ENCODE measurements at regions not wholly inside any gene's neighbourhood (a gene's known extent, or its start where the extent isn't known, plus 50 kb on each side); places are given as distances from the start of the nearest gene placed in this dataset.

GRCh38 chr17:77001487-77001886, 133.3 kb downstream of the MGAT5B start:
- Histone ChIP-seq H3K9me3 (no peaks in the 10 kb centered on the region), H3K4me1 (ENCODE audit: control insufficient read depth in 1 of 2, extremely low read depth in 1 of 2, insufficient read depth in 2 of 2, low read length in 2 of 2) (peaks cover 18 to 39% of the 10 kb centered on the region in 2 experiments), H3K27me3 (replicated peaks in 1 of 2; ENCODE audit: control insufficient read depth in 2 of 2, extremely low read depth in 1 of 2, insufficient read depth in 2 of 2, low read length in 1 of 2) (no peaks in the 10 kb centered on the region), H3K36me3 (ENCODE audit: control insufficient read depth in 2 of 2, extremely low read depth in 1 of 2, insufficient read depth in 1 of 2, low read length in 1 of 2) (no peaks in the 10 kb centered on the region), H3K27ac (ENCODE audit: low read length) (no peak overlapping the region), H3K4me3 (ENCODE audit: control insufficient read depth in 1 of 2, extremely low read depth in 1 of 2, low read length in 1 of 2) (no peak overlapping the region)
- Mint-ChIP-seq H3K4me3 (no peak overlapping the region), H3K36me3 (no peaks in the 10 kb centered on the region), H3K4me1 (peaks cover 26 to 36% (median 33%) of the 10 kb centered on the region in 3 donors), H3K9me3 (no peaks in the 10 kb centered on the region), H3K27me3 (no peaks in the 10 kb centered on the region), H3K27ac (peak overlapping the region in 1 of 2 donors; percentile 64)
- no peak for ATAC-seq (replicated peaks in 1 of 4)
- ChIA-PET CTCF (no interaction called here), POLR2A (no interaction called here)
- no peak for DNase-seq
- 100% methylated on average over 1 of the region's 7 CpGs for WGBS (ENCODE audit: insufficient coverage)

- Mint-ChIP-seq H3K36me3 (no peaks in the 10 kb centered on the region), H3K9me3 (no peaks in the 10 kb centered on the region), H3K4me3 (no peak overlapping the region), H3K27me3 (peaks cover 0 to 3% of the 10 kb centered on the region in 2 donors), H3K27ac (peak overlapping the region in 1 of 2 donors; percentile 66), H3K4me1 (peaks cover 18 to 27% (median 26%) of the 10 kb centered on the region in 3 donors)
- H3K9me3 ChIP-seq, result no peaks in the 10 kb centered on the region
- ChIA-PET POLR2A (no interaction called here), CTCF (no interaction called here)
- DNase-seq (no peak), ATAC-seq (replicated peaks in 1 of 4) (no peak)
- H3K27me3 ChIP-seq (replicated peaks in 1 of 2; ENCODE audit: control insufficient read depth in 2 of 2, extremely low read depth in 1 of 2, insufficient read depth in 2 of 2, low read length in 1 of 2), result peaks cover 0 to 4% of the 10 kb centered on the region in 2 experiments
- H3K36me3 ChIP-seq (ENCODE audit: control insufficient read depth in 2 of 2, extremely low read depth in 1 of 2, insufficient read depth in 1 of 2, low read length in 1 of 2), result no peaks in the 10 kb centered on the region
- peaks cover 14 to 31% of the 10 kb centered on the region in 2 experiments for H3K4me1 ChIP-seq (ENCODE audit: control insufficient read depth in 1 of 2, extremely low read depth in 1 of 2, insufficient read depth in 2 of 2, low read length in 2 of 2)
- no peak overlapping the region for H3K4me3 ChIP-seq (ENCODE audit: control insufficient read depth in 1 of 2, extremely low read depth in 1 of 2, low read length in 1 of 2)
- no peak overlapping the region for H3K27ac ChIP-seq (ENCODE audit: low read length)
- WGBS (ENCODE audit: insufficient coverage), result 98% methylated on average over 15 of the region's 23 CpGs
These were observed 134.2 kb downstream of the MGAT5B start for GRCh38 chr17:77002103-77003045.

GRCh38 chr17:77003699-77004098, 135.5 kb downstream of the MGAT5B start:
- Histone ChIP-seq H3K27me3 (replicated peaks in 1 of 2; ENCODE audit: control insufficient read depth in 2 of 2, extremely low read depth in 1 of 2, insufficient read depth in 2 of 2, low read length in 1 of 2) (peaks cover 0 to 7% of the 10 kb centered on the region in 2 experiments), H3K4me3 (ENCODE audit: control insufficient read depth in 1 of 2, extremely low read depth in 1 of 2, low read length in 1 of 2) (no peak overlapping the region), H3K27ac (ENCODE audit: low read length) (no peak overlapping the region), H3K4me1 (ENCODE audit: control insufficient read depth in 1 of 2, extremely low read depth in 1 of 2, insufficient read depth in 2 of 2, low read length in 2 of 2) (peaks cover 7 to 17% of the 10 kb centered on the region in 2 experiments), H3K36me3 (ENCODE audit: control insufficient read depth in 2 of 2, extremely low read depth in 1 of 2, insufficient read depth in 1 of 2, low read length in 1 of 2) (no peaks in the 10 kb centered on the region), H3K9me3 (no peaks in the 10 kb centered on the region)
- no peaks in the 10 kb centered on the region for H3K36me3 Mint-ChIP-seq
- WGBS (ENCODE audit: insufficient coverage), result no CpG with 5 or more reads among the region's 2 CpGs
- ATAC-seq (replicated peaks in 1 of 4) (no peak), DNase-seq (no peak)
- ChIA-PET POLR2A (interaction anchor here in 1 of 2 donors (0.5 kb wide), 1 partner anchor 1461 kb away, joined by 3 read pairs; no protein-coding TSS in a partner anchor), CTCF (interaction anchor here (0.7 kb wide), 3 partner anchors 66 to 509 kb away, joined by 3 to 4 read pairs (median 3); no protein-coding TSS in a partner anchor)
- no peak overlapping the region for H3K4me3 Mint-ChIP-seq
- no peak overlapping the region for H3K27ac Mint-ChIP-seq
- peaks cover 4 to 14% (median 13%) of the 10 kb centered on the region in 3 donors for H3K4me1 Mint-ChIP-seq
- peaks cover 3 to 7% of the 10 kb centered on the region in 2 donors for H3K27me3 Mint-ChIP-seq
- H3K9me3 Mint-ChIP-seq, result no peaks in the 10 kb centered on the region

GRCh38 chr17:77006971-77007649, 133.7 kb upstream of the SEC14L1 start:
- DNase-seq, result no peak
- Mint-ChIP-seq H3K27me3 (peaks cover 3 to 10% of the 10 kb centered on the region in 2 donors), H3K36me3 (no peaks in the 10 kb centered on the region), H3K4me3 (no peak overlapping the region), H3K27ac (no peak overlapping the region), H3K9me3 (peaks cover 0 to 5% (median 4%) of the 10 kb centered on the region in 3 donors), H3K4me1 (peaks cover 0 to 1% (median 0%) of the 10 kb centered on the region in 3 donors)
- ChIA-PET CTCF (interaction anchor here in 1 of 2 donors (0.6 kb wide), 1 partner anchor 29 kb away, joined by 4 read pairs; no protein-coding TSS in a partner anchor), POLR2A (interaction anchor here in 1 of 2 donors (0.6 kb wide), 1 partner anchor 160 kb away, joined by 4 read pairs; no protein-coding TSS in a partner anchor)
- H3K9me3 ChIP-seq, result no peaks in the 10 kb centered on the region
- H3K4me3 ChIP-seq (ENCODE audit: control insufficient read depth in 1 of 2, extremely low read depth in 1 of 2, low read length in 1 of 2), result no peak overlapping the region
- ATAC-seq (replicated peaks in 1 of 4), result no peak
- no peak overlapping the region for H3K27ac ChIP-seq (ENCODE audit: low read length)
- H3K36me3 ChIP-seq (ENCODE audit: control insufficient read depth in 2 of 2, extremely low read depth in 1 of 2, insufficient read depth in 1 of 2, low read length in 1 of 2), result no peaks in the 10 kb centered on the region
- no peaks in the 10 kb centered on the region for H3K4me1 ChIP-seq (ENCODE audit: control insufficient read depth in 1 of 2, extremely low read depth in 1 of 2, insufficient read depth in 2 of 2, low read length in 2 of 2)
- WGBS (ENCODE audit: insufficient coverage), result 86% methylated on average over 19 of the region's 20 CpGs
- H3K27me3 ChIP-seq (replicated peaks in 1 of 2; ENCODE audit: control insufficient read depth in 2 of 2, extremely low read depth in 1 of 2, insufficient read depth in 2 of 2, low read length in 1 of 2), result peaks cover 0 to 7% of the 10 kb centered on the region in 2 experiments

- WGBS (ENCODE audit: insufficient coverage), result no CpG with 5 or more reads among the region's 2 CpGs
- no peak overlapping the region for H3K4me3 Mint-ChIP-seq
- no peaks in the 10 kb centered on the region for H3K4me1 Mint-ChIP-seq
- DNase-seq (no peak), ATAC-seq (replicated peaks in 1 of 4) (no peak)
- POLR2A ChIA-PET, result no interaction called here
- no peak overlapping the region for H3K27ac Mint-ChIP-seq
- CTCF ChIA-PET, result no interaction called here
- Histone ChIP-seq H3K27me3 (replicated peaks in 1 of 2; ENCODE audit: control insufficient read depth in 2 of 2, extremely low read depth in 1 of 2, insufficient read depth in 2 of 2, low read length in 1 of 2) (peaks cover 0 to 7% of the 10 kb centered on the region in 2 experiments), H3K27ac (ENCODE audit: low read length) (no peak overlapping the region), H3K36me3 (ENCODE audit: control insufficient read depth in 2 of 2, extremely low read depth in 1 of 2, insufficient read depth in 1 of 2, low read length in 1 of 2) (no peaks in the 10 kb centered on the region), H3K4me3 (ENCODE audit: control insufficient read depth in 1 of 2, extremely low read depth in 1 of 2, low read length in 1 of 2) (no peak overlapping the region), H3K4me1 (ENCODE audit: control insufficient read depth in 1 of 2, extremely low read depth in 1 of 2, insufficient read depth in 2 of 2, low read length in 2 of 2) (no peaks in the 10 kb centered on the region), H3K9me3 (no peaks in the 10 kb centered on the region)
- peaks cover 0 to 5% (median 4%) of the 10 kb centered on the region in 3 donors for H3K9me3 Mint-ChIP-seq
- no peaks in the 10 kb centered on the region for H3K36me3 Mint-ChIP-seq
- peaks cover 3 to 10% of the 10 kb centered on the region in 2 donors for H3K27me3 Mint-ChIP-seq
These were observed 130.9 kb upstream of the SEC14L1 start for GRCh38 chr17:77009877-77010276.

- CTCF ChIA-PET, result no interaction called here
- no peak for DNase-seq
- H3K9me3 ChIP-seq, result no peaks in the 10 kb centered on the region
- POLR2A ChIA-PET, result no interaction called here
- no peak overlapping the region for H3K27ac ChIP-seq (ENCODE audit: low read length)
- no peaks in the 10 kb centered on the region for H3K36me3 Mint-ChIP-seq
- no peak overlapping the region for H3K27ac Mint-ChIP-seq
- no peaks in the 10 kb centered on the region for H3K36me3 ChIP-seq (ENCODE audit: control insufficient read depth in 2 of 2, extremely low read depth in 1 of 2, insufficient read depth in 1 of 2, low read length in 1 of 2)
- H3K27me3 Mint-ChIP-seq, result peaks cover 3 to 10% of the 10 kb centered on the region in 2 donors
- H3K4me1 Mint-ChIP-seq, result no peaks in the 10 kb centered on the region
- no peaks in the 10 kb centered on the region for H3K4me1 ChIP-seq (ENCODE audit: control insufficient read depth in 1 of 2, extremely low read depth in 1 of 2, insufficient read depth in 2 of 2, low read length in 2 of 2)
- no peak overlapping the region for H3K4me3 Mint-ChIP-seq
- H3K4me3 ChIP-seq (ENCODE audit: control insufficient read depth in 1 of 2, extremely low read depth in 1 of 2, low read length in 1 of 2), result no peak overlapping the region
- peaks cover 0 to 5% (median 4%) of the 10 kb centered on the region in 3 donors for H3K9me3 Mint-ChIP-seq
- H3K27me3 ChIP-seq (replicated peaks in 1 of 2; ENCODE audit: control insufficient read depth in 2 of 2, extremely low read depth in 1 of 2, insufficient read depth in 2 of 2, low read length in 1 of 2), result peaks cover 0 to 7% of the 10 kb centered on the region in 2 experiments
- ATAC-seq (replicated peaks in 1 of 4), result no peak
These were observed 130.1 kb upstream of the SEC14L1 start for GRCh38 chr17:77010667-77011066.

Data from T-cell (primary cell).